Adrenal gland (tissue), 9 donors: ENCODE measurements at regions not wholly inside any gene's neighbourhood (a gene's known extent, or its start where the extent isn't known, plus 50 kb on each side); places are given as distances from the start of the nearest gene placed in this dataset.

Source experiments
- DNase-seq, 7 donors: peaks; one replicate each; pipeline ENCODE4 v3.0.0-alpha.2; 2019 to 2020
- H3K27ac ChIP-seq, 5 donors: fragments of 200-600 bp; sonication (generic) in 4 of 5; 1 replicate in 3 of 5; 2 replicates in 2 of 5; pipeline versions ENCODE4 v1.5.1 to v1.8.0; 2016 to 2020; ENCODE audit warnings: mild to moderate bottlenecking in 1 of 5
- H3K27me3 ChIP-seq: fragments of 200-600 bp; 2 replicates; pipeline ENCODE4 v1.8.0; 2021
- H3K36me3 ChIP-seq, 2 donors: fragments of 200-600 bp; replicated peaks in 1 of 2; 1 replicate in 1 of 2; 2 replicates in 1 of 2; pipeline versions ENCODE4 v1.5.1 to v1.8.0; 2018 to 2022
- H3K4me1 ChIP-seq, 2 donors: fragments of 200-600 bp; replicated peaks in 1 of 2; 1 replicate in 1 of 2; 2 replicates in 1 of 2; pipeline versions ENCODE4 v1.5.1 to v1.8.0; 2018 to 2021
- H3K4me3 ChIP-seq, 4 donors: fragments of 200-600 bp; sonication (generic) in 3 of 4; one replicate each; pipeline ENCODE4 v1.5.1; 2016 to 2018
- H3K9me3 ChIP-seq, 3 donors: fragments of 200-600 bp; sonication (generic) in 1 of 3; replicated peaks in 1 of 3; 1 replicate in 2 of 3; 2 replicates in 1 of 3; pipeline versions ENCODE4 v1.5.1 to v1.8.0; 2016 to 2021
- POLR2A ChIP-seq, 2 donors: fragments of 450-650 bp; IDR thresholded peaks; one replicate each; pipeline ENCODE4 v1.6.1; 2017; ENCODE audit warnings: antibody characterized with exemption in 2 of 2, mild to moderate bottlenecking in 2 of 2, moderate library complexity in 1 of 2
- WGBS, 4 donors: extraction: QIAGEN DNeasy Blood & Tissue Kit in 2 of 4; methylation state at CpG; one replicate each; pipeline versions ENCODE4 v1.1.5 to v1.1.7; 2013 to 2017; 5-methylcytosine and 5-hydroxymethylcytosine counted together
- intact Hi-C, 2 donors: fragments of 100-400 bp; cut with DNase I; formaldehyde crosslinking; loops; one replicate each; pipeline versions ENCODE4 v1.14.1 to v1.15.0; 2022 to 2023
- TF ChIP-seq, protein P1 (sequence below), 6 experiments: fragments of 450-650 bp in 4 of 6; fragments of 200-600 bp in 2 of 6; sonication (generic) in 1 of 6; IDR thresholded peaks; 1 replicate in 5 of 6; 2 replicates in 1 of 6; pipeline versions ENCODE4 v1.5.1 to v1.8.0; 2016 to 2021; ENCODE audit warnings: antibody characterized with exemption in 6 of 6, mild to moderate bottlenecking in 2 of 6, moderate library complexity in 1 of 6
- donor health status: healthy with polysubstance abuse.
- donor health status: Bipolar disorder and iron deficiency.
- donor health status: DM: yes; HTN: yes; CAD: no.
- donor health status: DM: no; HTN: no; CAD: no.
- donor health status: DM: no; HTN: no; CAD: no.

- Histone ChIP-seq H3K27ac (peak overlapping the region in 1 of 5 donors; percentile 17), H3K36me3 (peaks cover 0 to 38% of the 10 kb centered on the region in 2 donors), H3K4me3 (no peak overlapping the region), H3K9me3 (no peaks in the 10 kb centered on the region), H3K4me1 (peaks cover 4 to 5% of the 10 kb centered on the region in 2 donors), H3K27me3 (no peaks in the 10 kb centered on the region)
- peak in 6 of 7 donors; percentile 9 to 44 (median 13) for DNase-seq
- 82 to 83% (median 82%) methylated on average over 8 of the region's 8 CpGs for WGBS, 4 donors
- intact Hi-C loops, result loop anchor here in 1 of 2 donors (10.0 kb wide), 1 partner anchor 166 kb away; no protein-coding TSS in a partner anchor
- TF ChIP-seq, protein P1, sequence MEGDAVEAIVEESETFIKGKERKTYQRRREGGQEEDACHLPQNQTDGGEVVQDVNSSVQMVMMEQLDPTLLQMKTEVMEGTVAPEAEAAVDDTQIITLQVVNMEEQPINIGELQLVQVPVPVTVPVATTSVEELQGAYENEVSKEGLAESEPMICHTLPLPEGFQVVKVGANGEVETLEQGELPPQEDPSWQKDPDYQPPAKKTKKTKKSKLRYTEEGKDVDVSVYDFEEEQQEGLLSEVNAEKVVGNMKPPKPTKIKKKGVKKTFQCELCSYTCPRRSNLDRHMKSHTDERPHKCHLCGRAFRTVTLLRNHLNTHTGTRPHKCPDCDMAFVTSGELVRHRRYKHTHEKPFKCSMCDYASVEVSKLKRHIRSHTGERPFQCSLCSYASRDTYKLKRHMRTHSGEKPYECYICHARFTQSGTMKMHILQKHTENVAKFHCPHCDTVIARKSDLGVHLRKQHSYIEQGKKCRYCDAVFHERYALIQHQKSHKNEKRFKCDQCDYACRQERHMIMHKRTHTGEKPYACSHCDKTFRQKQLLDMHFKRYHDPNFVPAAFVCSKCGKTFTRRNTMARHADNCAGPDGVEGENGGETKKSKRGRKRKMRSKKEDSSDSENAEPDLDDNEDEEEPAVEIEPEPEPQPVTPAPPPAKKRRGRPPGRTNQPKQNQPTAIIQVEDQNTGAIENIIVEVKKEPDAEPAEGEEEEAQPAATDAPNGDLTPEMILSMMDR (IDR thresholded peaks at IDR 0.05), result no peak
- no peak for TF ChIP-seq POLR2A (IDR thresholded peaks at IDR 0.05)
Observed at GRCh38 chr14:101069228-101069549, 165.7 kb upstream of the RTL1 start.

DNA sequence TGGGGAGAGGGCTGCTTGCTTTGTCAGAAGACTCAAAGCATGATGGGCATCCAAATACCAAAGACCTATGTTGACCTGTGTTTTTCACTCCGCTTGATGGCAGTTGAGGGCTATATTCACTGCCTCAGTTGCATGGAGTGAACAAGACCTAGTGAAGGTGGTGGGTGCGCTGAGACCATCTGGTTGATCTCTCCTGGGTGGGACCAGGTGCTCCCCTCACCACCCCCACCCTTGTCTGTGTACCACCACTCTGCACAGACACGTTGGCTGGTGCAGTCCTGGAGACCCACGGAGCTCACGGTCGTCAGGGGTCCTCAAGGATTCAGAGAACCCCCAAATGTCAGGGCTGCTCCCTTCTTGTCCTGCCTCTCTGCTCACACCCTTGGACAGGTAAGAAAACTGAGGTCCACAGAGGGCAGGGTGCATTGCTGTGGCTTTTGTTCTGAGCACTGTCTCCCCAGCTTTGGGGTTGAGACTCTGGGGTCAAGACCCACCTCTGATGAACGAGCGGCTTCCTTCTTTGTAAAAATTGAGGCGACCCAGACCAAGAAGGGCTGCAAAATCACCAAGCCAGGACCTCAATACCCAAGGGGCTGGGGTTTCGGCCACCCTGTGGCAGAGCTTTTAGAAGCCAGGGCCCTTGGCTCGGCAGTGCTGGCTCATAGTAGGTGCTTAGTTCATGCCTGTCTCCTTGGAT lies 166.3 kb upstream of the RTL1 start:
- Histone ChIP-seq H3K4me1 (peaks cover 4 to 5% of the 10 kb centered on the region in 2 donors), H3K9me3 (no peaks in the 10 kb centered on the region), H3K27me3 (no peaks in the 10 kb centered on the region), H3K27ac (peak overlapping the region in 1 of 5 donors; percentile 17), H3K4me3 (no peak overlapping the region), H3K36me3 (peaks cover 0 to 32% of the 10 kb centered on the region in 2 donors)
- TF ChIP-seq, protein P1 (IDR thresholded peaks at IDR 0.05), result no peak
- TF ChIP-seq POLR2A (IDR thresholded peaks at IDR 0.05), result no peak
- WGBS, 4 donors, result 90 to 100% (median 92%) methylated on average over 6 to 11 of the region's 11 CpGs
- peak in 6 of 7 donors; percentile 7 to 44 (median 11) for DNase-seq
- intact Hi-C loops, result loop anchor here in 1 of 2 donors (10.0 kb wide), 1 partner anchor 165 kb away; no protein-coding TSS in a partner anchor

DNA sequence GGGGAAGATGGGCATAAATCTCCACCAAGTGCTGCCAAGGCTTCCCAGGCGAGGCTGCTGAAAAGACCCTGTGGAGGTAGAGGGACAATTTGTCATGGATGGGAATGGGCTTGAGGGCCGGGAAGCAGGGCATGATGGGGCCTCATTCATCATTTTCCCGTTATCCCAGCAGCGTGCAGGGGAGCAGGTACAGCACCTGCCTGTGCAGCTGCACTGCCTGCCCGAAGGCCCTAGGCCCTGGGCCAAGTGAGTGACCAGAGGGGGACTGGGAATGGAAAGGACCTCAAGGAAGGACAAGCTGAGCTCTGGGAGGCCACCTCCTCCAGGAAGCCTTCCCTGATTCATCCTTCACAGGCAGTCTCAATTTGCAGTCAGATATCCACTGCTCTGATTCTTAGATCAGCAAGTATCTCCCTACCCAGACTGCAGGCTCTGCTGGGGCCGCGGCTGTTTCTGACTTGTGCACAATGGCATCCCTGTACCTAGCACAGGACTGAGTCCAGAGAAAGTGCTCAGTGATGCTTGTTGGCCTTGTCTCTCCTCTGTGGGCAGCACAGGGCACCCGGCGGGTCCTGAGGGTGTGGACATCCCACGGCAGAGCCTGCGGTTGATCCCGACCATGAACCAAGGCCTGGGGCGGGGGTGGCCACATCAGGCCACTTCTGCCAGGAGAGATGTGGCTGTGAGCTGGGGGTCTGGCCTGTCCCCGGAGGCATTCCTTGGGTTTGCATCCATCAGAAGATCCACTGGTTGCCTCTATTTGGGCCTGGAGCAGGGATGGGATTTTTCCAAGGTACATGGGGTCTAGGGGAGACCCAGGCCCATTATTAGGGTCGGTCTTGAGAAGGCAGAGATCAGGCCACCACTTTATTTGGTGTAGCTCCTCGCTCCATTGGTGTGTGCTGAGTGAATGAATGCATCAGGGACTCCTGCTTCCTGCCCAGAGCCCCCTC lies 167.3 kb upstream of the RTL1 start:
- Histone ChIP-seq H3K36me3 (peaks cover 0 to 24% of the 10 kb centered on the region in 2 donors), H3K27me3 (no peaks in the 10 kb centered on the region), H3K9me3 (no peaks in the 10 kb centered on the region), H3K4me3 (no peak overlapping the region), H3K27ac (peak overlapping the region in 1 of 5 donors; percentile 82), H3K4me1 (peaks cover 4 to 5% of the 10 kb centered on the region in 2 donors)
- intact Hi-C loops, result no loop called here
- peak in 6 of 7 donors; percentile 7 to 49 (median 13) for DNase-seq
- WGBS, 4 donors, result 76 to 85% (median 82%) methylated on average over 6 to 16 of the region's 16 CpGs
- no peak for TF ChIP-seq POLR2A (IDR thresholded peaks at IDR 0.05)
- TF ChIP-seq, protein P1 (IDR thresholded peaks at IDR 0.05), result no peak

DNA sequence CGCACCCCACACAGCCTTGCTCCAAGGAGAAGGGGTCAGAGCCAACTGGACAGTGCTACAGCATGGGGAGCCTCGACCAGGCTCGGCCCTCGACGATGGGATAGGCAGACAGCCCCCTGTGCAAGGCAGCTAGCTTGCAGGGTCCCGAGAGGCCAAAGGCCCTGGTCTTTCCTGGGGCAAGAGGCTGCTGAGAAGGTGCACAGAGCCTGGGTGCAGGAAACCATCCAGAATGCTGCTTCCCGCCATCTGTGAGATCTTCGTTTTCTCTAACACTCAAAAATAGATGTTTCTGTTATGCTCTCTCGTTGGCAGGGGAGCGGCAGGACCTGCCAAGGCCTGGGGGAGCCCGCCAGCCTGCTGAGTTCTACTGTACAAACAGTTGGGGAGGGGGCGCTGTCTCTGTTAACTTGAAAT lies 168.0 kb upstream of the RTL1 start:
- H3K4me3 ChIP-seq, result no peak overlapping the region
- peaks cover 3% of the 10 kb centered on the region for H3K27me3 ChIP-seq
- intact Hi-C loops, result no loop called here
- peaks cover 4 to 5% of the 10 kb centered on the region in 2 donors for H3K4me1 ChIP-seq
- peaks cover 0 to 22% of the 10 kb centered on the region in 2 donors for H3K36me3 ChIP-seq
- TF ChIP-seq, protein P1 (IDR thresholded peaks at IDR 0.05), result no peak
- no peak for TF ChIP-seq POLR2A (IDR thresholded peaks at IDR 0.05)
- no peaks in the 10 kb centered on the region for H3K9me3 ChIP-seq
- 70 to 87% (median 75%) methylated on average over 5 to 12 of the region's 12 CpGs for WGBS, 4 donors
- peak overlapping the region in 1 of 5 donors; percentile 82 for H3K27ac ChIP-seq
- DNase-seq, result peak in 4 of 7 donors; percentile 7 to 50 (median 17)
